ENCODE measurements at regions not wholly inside any gene's neighbourhood (a gene's known extent, or its start where the extent isn't known, plus 50 kb on each side); places are given as distances from the start of the nearest gene placed in this dataset.

DNA sequence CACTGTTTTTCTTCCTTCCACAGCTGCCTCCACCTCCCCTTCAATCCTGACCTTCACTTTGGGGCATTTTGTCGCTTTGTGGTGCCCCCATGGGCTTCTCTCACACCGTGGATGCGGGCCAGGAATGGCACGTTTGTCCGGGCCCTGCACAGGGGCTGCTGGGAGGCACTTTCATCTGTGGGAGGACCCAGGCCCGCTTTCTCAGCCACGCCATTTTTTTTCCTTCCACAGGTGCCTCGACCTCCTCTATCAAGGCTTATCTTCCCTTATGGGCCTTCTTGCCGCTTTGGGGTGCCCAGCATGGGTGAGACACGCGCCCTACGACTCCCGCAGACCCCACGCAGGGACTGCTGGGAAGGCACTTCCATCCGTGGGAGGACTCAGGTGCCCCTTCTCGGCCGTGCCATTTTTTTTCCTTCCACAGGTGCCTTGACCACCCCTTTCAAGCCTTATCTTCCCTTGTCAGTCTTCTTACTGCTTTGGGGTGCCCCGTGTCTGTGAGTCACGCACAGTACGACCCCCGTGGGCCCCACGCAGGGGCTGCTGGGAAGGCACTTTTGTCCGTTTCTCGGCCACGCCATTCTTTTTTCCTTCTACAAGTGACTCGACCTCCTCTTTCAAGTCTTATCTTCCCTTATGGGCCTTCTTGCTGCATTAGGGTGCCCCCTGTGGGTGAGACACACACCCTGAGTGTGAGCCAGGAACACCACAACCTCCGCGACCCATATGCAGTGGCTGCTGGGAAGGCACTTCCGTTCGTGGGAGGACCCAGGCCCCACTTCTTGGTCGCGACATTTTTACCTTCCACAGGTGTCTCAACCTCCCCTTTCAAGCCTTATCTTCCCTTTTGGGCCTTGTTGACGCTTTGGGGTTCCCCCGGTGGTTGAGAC lies 270.7 kb downstream of the ALG10 start:
- peak in 1 of 2 donors; percentile 7 for DNase-seq

DNA sequence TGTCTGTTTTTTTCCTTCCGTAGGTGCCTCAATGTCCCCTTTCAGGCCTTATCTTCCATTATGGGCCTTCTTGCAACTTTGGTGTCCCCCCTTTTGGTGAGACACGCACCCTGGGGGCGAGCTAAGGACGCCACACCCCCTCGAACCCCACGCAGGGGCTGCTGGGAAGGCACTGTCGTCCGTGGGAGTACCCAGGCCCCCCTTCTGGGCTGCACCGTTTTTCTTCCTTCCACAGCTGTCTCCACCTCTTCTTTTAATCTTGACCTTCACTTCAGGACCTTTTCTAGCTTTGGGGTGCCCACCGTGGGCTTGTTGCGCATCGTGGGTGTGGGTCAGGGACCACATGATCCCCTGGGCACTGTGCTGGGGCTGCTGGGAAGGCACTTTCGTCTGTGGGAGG lies 271.8 kb downstream of the ALG10 start:
- peak in 1 of 2 donors; percentile 1 for DNase-seq

- no peak for DNase-seq
Observed at GRCh38 chr12:34294671-34295365, 272.5 kb downstream of the ALG10 start.

DNA sequence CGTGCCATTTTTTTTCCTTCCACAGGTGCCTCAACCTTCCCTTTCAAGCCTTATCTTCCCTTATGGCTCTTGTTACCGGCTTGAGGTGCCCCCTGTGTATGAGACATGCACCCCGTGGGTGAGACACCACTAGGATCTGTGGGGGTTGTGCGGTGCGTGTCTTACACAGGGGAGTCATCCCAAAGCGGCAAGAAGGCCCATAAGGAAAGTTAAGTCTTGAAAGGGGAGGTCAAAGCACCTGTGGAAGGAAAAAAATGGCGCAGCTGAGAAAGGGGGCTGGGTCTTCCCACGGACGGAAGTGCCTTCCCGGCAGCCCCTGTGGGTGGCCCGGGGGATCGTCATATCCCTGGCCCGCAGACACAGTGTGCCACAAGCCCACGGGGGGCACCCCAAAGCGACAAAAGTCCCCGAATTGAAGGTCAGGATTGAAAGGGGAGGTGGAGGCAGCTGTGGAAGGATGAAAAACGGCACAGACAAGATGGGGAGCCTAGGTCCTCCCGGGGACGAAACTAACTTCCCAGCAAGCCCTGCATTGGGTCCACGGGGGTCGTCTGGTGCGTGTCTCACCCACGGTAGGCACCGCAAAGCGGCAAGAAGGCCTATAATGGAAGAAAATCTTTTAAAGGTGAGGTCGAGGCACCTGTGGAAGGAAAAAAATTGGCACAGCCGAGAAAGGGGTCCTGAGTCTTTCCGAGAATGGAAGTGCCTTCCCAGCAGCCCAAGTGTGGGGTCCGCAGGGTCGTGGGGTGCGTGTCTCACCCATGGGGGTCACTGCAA lies 273.3 kb downstream of the ALG10 start:
- no peak for DNase-seq

DNA sequence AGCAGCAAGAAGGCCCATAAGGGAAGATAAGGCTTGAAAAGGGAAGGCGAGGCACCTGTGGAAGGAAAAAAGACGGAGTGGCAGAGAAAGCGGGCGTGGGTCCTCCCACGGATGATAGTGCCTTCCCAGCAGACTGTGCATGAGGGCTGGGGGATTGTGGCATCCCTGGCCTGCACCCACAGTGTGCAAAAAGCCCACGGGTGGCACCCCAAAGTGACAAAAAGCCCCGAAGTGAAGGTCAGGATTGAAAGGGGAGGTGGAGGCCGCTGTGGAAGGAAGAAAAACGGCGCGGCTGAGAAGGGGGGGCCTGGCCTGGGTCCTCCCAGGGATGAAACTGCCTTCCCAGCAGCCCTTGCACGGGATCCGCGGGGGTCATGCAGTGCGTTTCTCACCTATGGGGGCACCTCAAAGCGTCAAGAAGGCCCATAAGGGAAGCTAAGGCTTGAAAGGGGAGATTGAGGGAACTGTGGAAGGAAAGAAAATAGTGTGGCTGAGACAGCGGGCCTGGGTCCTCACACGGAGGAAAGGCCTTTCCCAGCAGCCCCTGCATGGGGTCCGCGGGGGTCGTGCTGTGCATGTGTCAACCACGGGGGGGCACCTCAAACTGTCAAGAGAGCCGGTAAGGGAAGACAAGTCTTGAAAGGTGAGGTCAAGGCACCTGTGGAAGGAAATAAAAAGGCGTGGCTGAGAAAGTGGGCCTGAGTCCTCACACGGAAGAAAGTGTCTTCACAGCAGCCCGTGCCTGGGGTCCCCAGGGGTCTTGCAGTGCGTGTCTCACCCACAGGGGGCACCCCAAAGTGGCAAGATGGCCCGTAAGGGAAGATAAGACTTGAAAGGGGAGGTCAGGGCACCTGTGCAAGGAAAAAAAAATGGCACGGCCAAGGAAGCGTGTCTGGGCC lies 274.1 kb downstream of the ALG10 start:
- DNase-seq: no peak

- DNase-seq: no peak
Observed at GRCh38 chr12:34297126-34297789, 275.0 kb downstream of the ALG10 start.

GRCh38 chr12:34297790-34298164 lies 275.5 kb downstream of the ALG10 start:
- no peak for DNase-seq

GRCh38 chr12:34298176-34298970 lies 276.1 kb downstream of the ALG10 start:
- no peak for DNase-seq

DNA sequence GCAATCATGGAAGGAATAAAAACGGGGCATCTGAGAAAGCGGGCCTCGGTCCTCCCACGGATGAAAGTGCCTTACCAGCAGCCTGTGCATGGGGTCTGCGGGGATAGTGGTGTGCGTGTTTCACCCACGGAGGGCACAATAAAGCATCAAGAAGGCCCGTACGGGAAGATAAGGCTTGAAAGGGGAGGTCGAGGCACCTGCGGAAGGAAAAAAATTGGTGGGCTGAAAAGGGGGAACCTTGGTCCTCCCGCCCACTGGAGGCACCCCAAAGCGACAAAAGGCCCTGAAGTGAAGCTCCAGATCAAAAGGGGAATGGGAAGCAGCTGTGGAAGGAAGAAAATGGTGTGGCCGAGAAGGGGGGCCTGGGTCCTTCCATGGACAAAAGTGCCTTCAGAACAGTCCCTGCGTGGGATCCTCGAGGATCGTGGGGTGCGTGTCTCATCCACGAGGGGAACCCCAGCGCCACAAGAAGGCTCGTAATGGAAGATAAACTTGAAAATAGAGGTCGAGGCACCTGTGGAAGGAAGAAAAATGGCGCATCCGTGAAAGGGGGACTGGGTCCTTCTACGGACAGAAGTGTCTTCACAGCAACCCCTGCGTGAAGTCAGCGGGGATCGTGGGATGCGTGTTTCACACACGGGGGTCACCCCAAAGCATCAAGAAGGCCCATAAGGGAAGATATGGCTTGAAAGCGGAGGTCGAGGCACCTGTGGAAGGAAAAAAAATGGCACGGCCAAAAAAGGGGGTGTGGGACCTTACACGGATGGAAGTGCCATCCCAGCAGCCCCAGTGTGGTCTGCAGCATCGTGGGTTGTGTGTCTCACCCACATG lies 276.9 kb downstream of the ALG10 start:
- DNase-seq: no peak

GRCh38 chr12:34299802-34300193 lies 277.5 kb downstream of the ALG10 start:
- no peak for DNase-seq

- no peak for DNase-seq
Observed at GRCh38 chr12:34300376-34301250, 278.3 kb downstream of the ALG10 start.

GRCh38 chr12:34301251-34302130 lies 279.2 kb downstream of the ALG10 start:
- DNase-seq: no peak

DNA sequence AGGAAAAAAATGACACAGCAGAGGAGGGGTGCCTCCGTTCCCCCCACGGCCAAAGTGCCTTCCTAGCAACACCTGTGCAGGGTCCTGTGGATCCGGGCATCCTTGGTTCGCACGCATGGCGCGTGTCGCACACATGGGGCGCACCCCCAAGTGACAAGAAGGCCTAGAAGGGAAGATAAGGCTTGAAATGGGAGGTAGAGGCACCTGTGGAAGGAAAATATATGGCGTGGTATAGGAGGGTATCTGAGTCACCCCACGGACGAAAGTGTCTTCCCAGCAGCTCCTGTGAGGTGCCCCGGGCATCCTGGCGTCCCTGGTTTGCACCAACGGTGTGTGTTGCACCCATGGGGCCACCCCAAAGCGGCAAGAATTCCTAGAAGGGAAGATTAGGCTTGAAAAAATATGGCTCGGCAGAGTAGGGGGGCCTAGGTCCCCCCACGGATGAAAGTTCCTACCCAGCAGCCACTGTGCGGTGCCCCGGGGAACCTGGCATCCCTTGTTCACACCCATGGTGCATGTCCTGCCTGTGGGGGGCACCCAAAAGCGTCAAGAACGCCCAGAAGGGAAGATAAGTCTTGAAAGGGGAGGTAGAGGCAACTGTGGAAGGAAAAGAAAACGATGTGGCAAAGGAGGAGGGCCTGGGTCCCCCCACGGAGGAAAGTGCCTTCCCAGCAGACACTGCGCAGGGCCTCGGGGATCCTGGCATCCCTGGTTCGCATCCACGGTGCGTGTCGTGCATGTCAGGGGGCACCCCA lies 280.0 kb downstream of the ALG10 start:
- DNase-seq: no peak

GRCh38 chr12:34303091-34303870 lies 281.0 kb downstream of the ALG10 start:
- DNase-seq: no peak

- no peak for DNase-seq
Observed at GRCh38 chr12:34304001-34304400, 281.7 kb downstream of the ALG10 start.

- DNase-seq: no peak
Observed at GRCh38 chr12:34304546-34304945, 282.2 kb downstream of the ALG10 start.

Measured in CD4-positive, alpha-beta T cell treated with Interleukin-4 for 1 hour (primary cell).